NT2/D1 (cell line): ENCODE measurements at regions not wholly inside any gene's neighbourhood (a gene's known extent, or its start where the extent isn't known, plus 50 kb on each side); places are given as distances from the start of the nearest gene placed in this dataset.

Experiments used
- SUZ12 ChIP-seq: IDR thresholded peaks from 2 replicates; pipeline ENCODE4 v1.6.1; 2011; ENCODE audit not compliant: insufficient read length, insufficient read depth; ENCODE audit errors: extremely low read depth
- YY1 ChIP-seq: IDR thresholded peaks from 2 replicates; pipeline ENCODE4 v1.6.1; 2011; ENCODE audit not compliant: insufficient read length, insufficient read depth
- ZNF274 ChIP-seq: IDR thresholded peaks from 2 replicates; pipeline ENCODE4 v1.6.1; 2011; ENCODE audit warnings: mild to moderate bottlenecking, low read depth, low read length

GRCh38 chr4:183035256-183035655, 63.8 kb upstream of the WWC2 start:
- no peak for TF ChIP-seq ZNF274
- no peak for TF ChIP-seq SUZ12
- no peak for TF ChIP-seq YY1
